Endothelial cell (in vitro differentiated cells): ENCODE measurements at regions not wholly inside any gene's neighbourhood (a gene's known extent, or its start where the extent isn't known, plus 50 kb on each side); places are given as distances from the start of the nearest gene placed in this dataset.

Source experiments
- DNase-seq: peaks from one replicate; pipeline ENCODE4 v3.0.0; 2021; ENCODE audit warnings: low spot score
- H3K27ac Mint-ChIP-seq: one replicate; pipeline ENCODE4 v1.8.0; 2021; ENCODE audit warnings: mixed read lengths, inconsistent platforms; ENCODE audit not compliant: unreplicated experiment
- H3K27me3 Mint-ChIP-seq: one replicate; pipeline ENCODE4 v1.8.0; 2021; ENCODE audit warnings: mild to moderate bottlenecking, moderate library complexity, mixed read lengths, inconsistent platforms; ENCODE audit not compliant: unreplicated experiment
- H3K36me3 Mint-ChIP-seq: one replicate; pipeline ENCODE4 v1.8.0; 2021; ENCODE audit warnings: mild to moderate bottlenecking, low read depth, mixed read lengths, inconsistent platforms; ENCODE audit not compliant: unreplicated experiment
- H3K4me1 Mint-ChIP-seq: one replicate; pipeline ENCODE4 v1.8.0; 2021; ENCODE audit warnings: mild to moderate bottlenecking, mixed read lengths, inconsistent platforms; ENCODE audit not compliant: unreplicated experiment
- H3K4me3 Mint-ChIP-seq: one replicate; pipeline ENCODE4 v1.8.0; 2021; ENCODE audit warnings: mild to moderate bottlenecking, mixed read lengths, inconsistent platforms; ENCODE audit not compliant: unreplicated experiment
- H3K9me3 Mint-ChIP-seq: one replicate; pipeline ENCODE4 v1.8.0; 2021; ENCODE audit warnings: mixed read lengths, inconsistent platforms; ENCODE audit not compliant: unreplicated experiment
- TF ChIP-seq, protein P1 (sequence below): fragments of 200-600 bp; sonication (generic); IDR thresholded peaks from one replicate; pipeline ENCODE4 v1.5.0; 2021; ENCODE audit warnings: antibody characterized with exemption; ENCODE audit not compliant: unreplicated experiment

GRCh38 chr1:224863486-224863885 lies 66.0 kb upstream of the DNAH14 start:
- TF ChIP-seq, protein P1, sequence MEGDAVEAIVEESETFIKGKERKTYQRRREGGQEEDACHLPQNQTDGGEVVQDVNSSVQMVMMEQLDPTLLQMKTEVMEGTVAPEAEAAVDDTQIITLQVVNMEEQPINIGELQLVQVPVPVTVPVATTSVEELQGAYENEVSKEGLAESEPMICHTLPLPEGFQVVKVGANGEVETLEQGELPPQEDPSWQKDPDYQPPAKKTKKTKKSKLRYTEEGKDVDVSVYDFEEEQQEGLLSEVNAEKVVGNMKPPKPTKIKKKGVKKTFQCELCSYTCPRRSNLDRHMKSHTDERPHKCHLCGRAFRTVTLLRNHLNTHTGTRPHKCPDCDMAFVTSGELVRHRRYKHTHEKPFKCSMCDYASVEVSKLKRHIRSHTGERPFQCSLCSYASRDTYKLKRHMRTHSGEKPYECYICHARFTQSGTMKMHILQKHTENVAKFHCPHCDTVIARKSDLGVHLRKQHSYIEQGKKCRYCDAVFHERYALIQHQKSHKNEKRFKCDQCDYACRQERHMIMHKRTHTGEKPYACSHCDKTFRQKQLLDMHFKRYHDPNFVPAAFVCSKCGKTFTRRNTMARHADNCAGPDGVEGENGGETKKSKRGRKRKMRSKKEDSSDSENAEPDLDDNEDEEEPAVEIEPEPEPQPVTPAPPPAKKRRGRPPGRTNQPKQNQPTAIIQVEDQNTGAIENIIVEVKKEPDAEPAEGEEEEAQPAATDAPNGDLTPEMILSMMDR, result no peak
- Mint-ChIP-seq H3K27me3 (no peaks in the 10 kb centered on the region), H3K4me1 (no peaks in the 10 kb centered on the region), H3K4me3 (no peak overlapping the region), H3K36me3 (no peaks in the 10 kb centered on the region), H3K9me3 (no peaks in the 10 kb centered on the region), H3K27ac (no peak overlapping the region)
- DNase-seq, result no peak

DNA sequence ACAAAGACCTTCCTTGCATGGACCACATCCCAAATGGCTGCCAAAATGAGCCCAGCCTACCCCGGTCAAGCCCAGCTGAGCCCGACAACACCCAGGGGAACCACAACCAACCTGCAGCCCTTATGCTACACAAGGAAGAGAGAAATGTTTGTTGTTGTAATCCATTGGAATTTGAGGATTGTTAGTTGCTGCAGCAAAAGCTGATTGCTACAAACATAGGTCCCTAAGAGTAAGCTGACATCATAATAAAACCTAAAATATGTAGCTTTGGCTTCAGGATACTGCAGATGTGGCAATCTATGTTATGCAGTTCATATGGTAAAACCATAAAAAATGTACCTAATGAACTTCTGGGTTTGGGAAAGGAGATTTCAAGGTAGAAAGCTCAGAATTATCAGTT lies 65.5 kb upstream of the DNAH14 start:
- Mint-ChIP-seq H3K27ac (no peak overlapping the region), H3K27me3 (no peaks in the 10 kb centered on the region), H3K4me1 (no peaks in the 10 kb centered on the region), H3K36me3 (no peaks in the 10 kb centered on the region), H3K9me3 (no peaks in the 10 kb centered on the region), H3K4me3 (no peak overlapping the region)
- no peak for DNase-seq
- TF ChIP-seq, protein P1, result no peak

DNA sequence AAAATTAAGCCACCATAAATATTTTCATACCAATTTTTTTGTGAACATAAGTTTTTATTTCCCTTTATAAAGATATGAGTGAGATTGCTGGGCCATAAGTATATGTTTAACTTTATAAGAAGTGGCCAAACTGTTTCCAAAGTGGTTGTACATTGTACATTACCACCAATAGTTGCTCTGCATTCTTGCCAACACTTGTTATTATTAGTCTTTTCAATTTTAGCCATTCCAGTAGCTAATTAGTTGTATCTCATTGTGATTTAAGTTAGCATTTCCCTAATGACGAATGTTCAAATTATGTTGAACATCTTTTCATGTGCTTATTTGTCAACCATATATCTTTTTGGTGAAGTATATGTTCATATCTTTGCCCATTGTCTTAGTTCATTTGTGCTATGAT lies 64.0 kb upstream of the DNAH14 start:
- Mint-ChIP-seq H3K27me3 (no peaks in the 10 kb centered on the region), H3K9me3 (no peaks in the 10 kb centered on the region), H3K36me3 (no peaks in the 10 kb centered on the region), H3K4me3 (no peak overlapping the region), H3K27ac (no peak overlapping the region), H3K4me1 (no peaks in the 10 kb centered on the region)
- TF ChIP-seq, protein P1, result no peak
- no peak for DNase-seq

GRCh38 chr1:224866940-224867339 lies 62.5 kb upstream of the DNAH14 start:
- no peak overlapping the region for H3K27ac Mint-ChIP-seq
- H3K36me3 Mint-ChIP-seq, result no peaks in the 10 kb centered on the region
- H3K4me1 Mint-ChIP-seq, result no peaks in the 10 kb centered on the region
- TF ChIP-seq, protein P1, result no peak
- no peaks in the 10 kb centered on the region for H3K27me3 Mint-ChIP-seq
- DNase-seq, result no peak
- H3K9me3 Mint-ChIP-seq, result no peaks in the 10 kb centered on the region
- no peak overlapping the region for H3K4me3 Mint-ChIP-seq

DNA sequence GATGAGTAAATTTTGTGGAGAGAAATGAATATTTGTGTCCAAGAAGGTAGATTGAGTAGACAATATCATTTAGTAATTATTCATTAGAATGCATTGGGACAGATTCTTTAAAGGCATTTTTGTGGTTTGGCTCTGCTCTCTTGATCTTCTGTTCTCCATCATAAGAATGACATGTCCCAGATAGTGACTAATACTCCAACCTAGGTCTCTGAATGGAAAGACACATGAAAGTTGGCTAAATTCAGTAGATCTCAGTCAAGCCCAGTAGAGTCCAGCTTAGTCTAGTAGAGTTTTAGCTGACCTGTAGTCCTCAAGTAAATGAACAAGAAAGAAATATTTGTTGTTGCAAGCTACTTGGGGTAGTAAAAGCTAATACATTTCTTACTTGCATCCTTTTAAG lies 61.8 kb upstream of the DNAH14 start:
- Mint-ChIP-seq H3K27ac (no peak overlapping the region), H3K4me1 (no peaks in the 10 kb centered on the region), H3K9me3 (no peaks in the 10 kb centered on the region), H3K27me3 (no peaks in the 10 kb centered on the region), H3K4me3 (no peak overlapping the region), H3K36me3 (no peaks in the 10 kb centered on the region)
- TF ChIP-seq, protein P1, result no peak
- DNase-seq, result no peak
